Gastrocnemius medialis (tissue), 4 donors: ENCODE measurements at regions not wholly inside any gene's neighbourhood (a gene's known extent, or its start where the extent isn't known, plus 50 kb on each side); places are given as distances from the start of the nearest gene placed in this dataset.

Experiments used
- ATAC-seq, 2 donors: fragments of 150-250 bp; one replicate each; pipeline ENCODE4 v1.9.1; 2016
- DNase-seq, 2 donors: peaks; one replicate each; pipeline ENCODE4 v3.0.0-alpha.2; 2019
- H3K27ac ChIP-seq, 4 donors: fragments of 200-600 bp; sonication (generic); 1 replicate in 1 of 4; 2 replicates in 3 of 4; pipeline ENCODE4 v1.5.1; 2016 to 2018; ENCODE audit warnings: mild to moderate bottlenecking in 2 of 4, moderate library complexity in 1 of 4
- H3K27me3 ChIP-seq, 3 donors: fragments of 200-600 bp; sonication (generic) in 2 of 3; 1 replicate in 1 of 3; 2 replicates in 2 of 3; pipeline versions ENCODE4 v1.5.1 to v1.6.0; 2016 to 2019; ENCODE audit warnings: mild to moderate bottlenecking in 1 of 3, moderate library complexity in 1 of 3
- H3K36me3 ChIP-seq, 2 donors: fragments of 200-600 bp; sonication (generic) in 1 of 2; one replicate each; pipeline ENCODE4 v1.5.1; 2017 to 2018
- H3K4me1 ChIP-seq, 2 donors: fragments of 200-600 bp; sonication (generic) in 1 of 2; one replicate each; pipeline ENCODE4 v1.5.1; 2016 to 2017; ENCODE audit warnings: mild to moderate bottlenecking in 2 of 2
- H3K4me3 ChIP-seq, 4 donors: fragments of 200-600 bp; sonication (generic) in 3 of 4; 1 replicate in 1 of 4; 2 replicates in 3 of 4; pipeline ENCODE4 v1.5.1; 2016 to 2019; ENCODE audit warnings: mild to moderate bottlenecking in 2 of 4
- H3K9me3 ChIP-seq, 3 donors: fragments of 200-600 bp; sonication (generic) in 2 of 3; 1 replicate in 1 of 3; 2 replicates in 2 of 3; pipeline ENCODE4 v1.5.1; 2016 to 2019
- CTCF ChIP-seq, 5 experiments: fragments of 450-650 bp in 3 of 5; fragments of 200-600 bp in 2 of 5; sonication (generic) in 2 of 5; IDR thresholded peaks in 4 of 5; conservative IDR thresholded peaks in 1 of 5; 1 replicate in 4 of 5; 2 replicates in 1 of 5; pipeline ENCODE4 v1.5.1; 2016 to 2019; ENCODE audit warnings: antibody characterized with exemption in 5 of 5, mild to moderate bottlenecking in 3 of 5, moderate library complexity in 3 of 5
- POLR2A ChIP-seq, 2 donors: fragments of 450-650 bp; IDR thresholded peaks; one replicate each; pipeline ENCODE4 v1.6.1; 2017; ENCODE audit warnings: antibody characterized with exemption in 2 of 2, mild to moderate bottlenecking in 2 of 2, moderate library complexity in 2 of 2
- in situ Hi-C, 4 donors: fragments of 200-750 bp; cut with MboI; loops; one replicate each; pipeline versions ENCODE4 v1.15.0 to v1.8.0; 2017; ENCODE audit warnings: low sequenced_read_pairs in 4 of 4
- intact Hi-C: fragments of 100-400 bp; cut with DNase I; formaldehyde crosslinking; loops from one replicate; pipeline ENCODE4 v1.15.1; 2023; ENCODE audit warnings: low total_unique reads

GRCh38 chr7:432933-433332 is 86.7 kb downstream of the PDGFA start:
- no peaks in the 10 kb centered on the region for H3K36me3 ChIP-seq
- no peaks in the 10 kb centered on the region for H3K27me3 ChIP-seq
- peaks cover 0 to 7% of the 10 kb centered on the region in 2 donors for H3K4me1 ChIP-seq
- ATAC-seq: no peak
- DNase-seq: no peak
- TF ChIP-seq POLR2A (IDR thresholded peaks at IDR 0.05) (no peak), CTCF (IDR thresholded peaks at IDR 0.05 in 4 of 5, conservative IDR thresholded peaks at IDR 0.05 in 1 of 5) (no peak)
- H3K4me3 ChIP-seq: no peak overlapping the region
- in situ Hi-C loops: no loop called here
- no peaks in the 10 kb centered on the region for H3K9me3 ChIP-seq
- intact Hi-C loops: no loop called here
- no peak overlapping the region for H3K27ac ChIP-seq

- Histone ChIP-seq H3K9me3 (no peaks in the 10 kb centered on the region), H3K4me1 (peaks cover 6 to 13% of the 10 kb centered on the region in 2 donors), H3K27ac (no peak overlapping the region), H3K27me3 (no peaks in the 10 kb centered on the region), H3K4me3 (no peak overlapping the region), H3K36me3 (no peaks in the 10 kb centered on the region)
- no peak for ATAC-seq
- in situ Hi-C loops: no loop called here
- no peak for TF ChIP-seq POLR2A (IDR thresholded peaks at IDR 0.05)
- no peak for TF ChIP-seq CTCF (IDR thresholded peaks at IDR 0.05 in 4 of 5, conservative IDR thresholded peaks at IDR 0.05 in 1 of 5)
- intact Hi-C loops: no loop called here
- no peak for DNase-seq
Observed at GRCh38 chr7:433558-433957, 86.1 kb downstream of the PDGFA start.

GRCh38 chr7:434891-435629 is 84.6 kb downstream of the PDGFA start:
- intact Hi-C loops (no loop called here), in situ Hi-C loops (no loop called here)
- Histone ChIP-seq H3K4me1 (peaks cover 8 to 18% of the 10 kb centered on the region in 2 donors), H3K4me3 (peak overlapping the region in 2 of 4 donors; percentile 13 to 22), H3K36me3 (no peaks in the 10 kb centered on the region), H3K27me3 (no peaks in the 10 kb centered on the region), H3K9me3 (no peaks in the 10 kb centered on the region), H3K27ac (no peak overlapping the region)
- TF ChIP-seq CTCF (IDR thresholded peaks at IDR 0.05 in 4 of 5, conservative IDR thresholded peaks at IDR 0.05 in 1 of 5): no peak
- no peak for TF ChIP-seq POLR2A (IDR thresholded peaks at IDR 0.05)
- ATAC-seq: no peak
- no peak for DNase-seq

- DNase-seq (no peak), ATAC-seq (no peak)
- TF ChIP-seq CTCF (IDR thresholded peaks at IDR 0.05 in 4 of 5, conservative IDR thresholded peaks at IDR 0.05 in 1 of 5): no peak
- TF ChIP-seq POLR2A (IDR thresholded peaks at IDR 0.05): no peak
- in situ Hi-C loops: no loop called here
- intact Hi-C loops: no loop called here
- Histone ChIP-seq H3K9me3 (no peaks in the 10 kb centered on the region), H3K36me3 (no peaks in the 10 kb centered on the region), H3K27me3 (no peaks in the 10 kb centered on the region), H3K4me1 (peaks cover 8 to 18% of the 10 kb centered on the region in 2 donors), H3K27ac (no peak overlapping the region), H3K4me3 (peak overlapping the region in 2 of 4 donors; percentile 13 to 22)
Observed at GRCh38 chr7:435630-436366, 83.8 kb downstream of the PDGFA start.
